ENCODE measurements at regions not wholly inside any gene's neighbourhood (a gene's known extent, or its start where the extent isn't known, plus 50 kb on each side); places are given as distances from the start of the nearest gene placed in this dataset.
A peak's percentile ranks its signal among the peaks of the same experiment; 100 is the strongest.
"Not testable (repeated sequence)": the region's sequence is repeated elsewhere in the genome, so short reads cannot be mapped to it uniquely, and the experiment has no call there.

DNA sequence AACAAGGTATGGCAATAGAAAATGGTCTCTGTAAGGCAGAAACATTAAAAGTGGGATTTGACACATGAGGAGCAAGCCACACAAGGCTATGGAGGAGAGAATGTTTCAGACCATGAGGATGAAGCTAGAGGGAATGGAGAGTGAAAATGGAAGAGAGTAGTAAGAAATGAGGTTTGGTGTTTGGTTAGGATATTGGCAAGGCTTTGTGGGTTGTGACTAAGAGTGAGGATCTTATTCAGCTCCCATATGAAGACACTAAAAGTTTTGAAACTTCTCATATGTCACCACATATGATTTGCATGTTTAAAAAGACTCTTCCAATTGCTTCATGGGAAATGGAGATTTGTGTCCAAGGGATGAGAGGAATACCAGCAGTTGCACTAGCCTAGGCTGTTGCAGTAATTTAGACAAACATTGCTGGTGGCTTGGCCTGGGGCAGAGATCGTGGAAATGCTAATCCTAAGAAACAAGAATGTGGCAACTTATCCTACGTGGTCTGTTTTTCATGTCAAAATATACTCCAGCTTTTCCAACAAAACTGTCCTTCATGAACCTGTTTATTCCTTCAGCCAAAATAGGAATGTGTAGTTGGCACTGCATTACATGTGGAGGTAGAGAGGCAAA, 749.0 kb downstream of the PDCD6IP start:
- DNase-seq: no peak

DNA sequence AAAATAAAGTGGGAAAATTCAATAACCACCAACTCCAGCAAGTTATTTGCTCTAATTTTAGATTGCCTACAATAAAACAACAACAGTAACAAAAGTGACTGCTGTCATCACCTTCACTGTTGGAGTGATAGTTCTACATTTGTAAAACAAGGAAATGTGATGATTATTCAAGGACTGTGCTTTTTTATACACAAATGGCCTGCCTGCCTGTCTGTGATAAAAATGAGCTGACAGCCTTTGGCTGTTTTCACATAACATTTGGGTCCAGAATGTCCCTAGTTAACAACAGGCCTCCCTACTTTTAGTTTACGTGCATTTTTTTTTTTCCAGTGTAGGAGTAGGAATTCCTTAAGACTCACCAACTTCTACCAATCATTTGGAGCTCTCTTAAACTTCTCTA, 768.8 kb downstream of the PDCD6IP start:
- no peak for DNase-seq

DNA sequence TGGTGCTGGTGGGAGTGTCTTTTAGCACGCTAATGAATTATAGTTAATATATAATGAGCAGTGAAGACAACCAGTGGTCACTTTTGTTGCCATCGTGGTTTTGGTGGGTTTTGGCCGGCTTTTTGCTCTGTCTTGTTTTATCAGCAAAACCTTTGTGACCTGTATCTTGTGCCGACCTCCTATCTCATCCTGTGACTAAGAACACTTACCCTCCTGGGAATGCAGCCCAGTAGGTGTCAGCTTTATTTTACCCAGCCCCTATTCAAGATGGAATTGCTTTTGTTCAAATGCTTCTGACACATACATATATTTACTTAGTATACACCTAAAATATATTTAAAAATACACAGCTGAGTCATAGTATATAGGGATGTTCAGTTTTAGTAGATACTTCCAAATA, 770.3 kb downstream of the PDCD6IP start:
- DNase-seq: no peak

DNA sequence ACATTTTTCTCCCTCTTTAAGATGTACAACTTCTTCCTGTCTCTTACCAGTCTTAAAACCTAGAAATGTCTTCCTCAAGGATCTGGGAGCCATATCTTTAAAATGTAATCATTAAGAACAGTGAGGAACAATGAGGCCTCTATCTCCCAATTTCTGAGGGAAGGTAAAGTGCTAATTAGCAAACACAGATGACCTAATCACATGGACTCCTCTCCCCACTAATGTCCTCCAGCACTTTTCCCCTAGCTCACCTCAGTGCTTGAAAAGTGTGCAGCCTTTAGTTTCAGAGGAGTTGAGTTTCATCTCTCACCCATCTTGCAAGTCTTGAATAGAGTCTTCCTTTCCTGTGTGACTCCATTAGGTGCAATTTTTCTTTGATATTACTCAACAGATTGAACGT, 771.0 kb downstream of the PDCD6IP start:
- no peak for DNase-seq

DNA sequence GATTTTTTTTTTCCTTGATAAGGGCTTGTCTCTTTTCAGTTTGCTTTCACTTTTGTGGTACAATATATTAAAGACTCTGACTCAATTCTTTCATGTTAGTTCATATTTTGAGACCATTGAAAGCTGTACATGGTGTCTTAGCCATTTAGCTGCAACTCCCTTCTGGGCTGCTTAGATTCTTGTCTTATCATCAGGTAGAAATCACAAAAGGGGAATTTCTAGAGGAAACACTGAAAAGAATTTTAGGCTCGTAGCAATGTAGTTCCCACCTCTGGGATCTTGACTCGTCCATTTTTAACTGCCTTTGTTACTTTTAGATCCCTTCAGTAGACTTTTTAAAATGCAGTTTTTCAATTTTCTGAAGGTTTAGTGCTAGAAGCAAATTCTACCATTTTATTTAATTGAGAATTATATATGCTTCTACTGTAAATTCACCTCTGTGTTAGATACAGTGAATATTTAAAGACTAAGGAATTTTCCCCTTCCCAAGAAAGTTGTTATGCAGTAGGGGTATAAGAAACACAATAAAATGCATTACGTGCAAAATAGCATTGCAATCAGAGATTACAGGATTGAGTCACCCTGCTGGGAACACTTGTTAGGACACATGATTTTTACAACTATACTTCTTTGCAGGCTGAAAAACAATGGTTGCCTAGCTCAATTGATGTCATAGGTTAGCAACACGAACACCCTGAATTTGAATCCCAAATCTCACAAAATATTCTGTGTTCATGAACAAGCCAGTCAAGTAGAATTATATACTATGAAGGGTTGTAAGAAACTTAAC, 772.7 kb downstream of the PDCD6IP start:
- DNase-seq: no peak

DNA sequence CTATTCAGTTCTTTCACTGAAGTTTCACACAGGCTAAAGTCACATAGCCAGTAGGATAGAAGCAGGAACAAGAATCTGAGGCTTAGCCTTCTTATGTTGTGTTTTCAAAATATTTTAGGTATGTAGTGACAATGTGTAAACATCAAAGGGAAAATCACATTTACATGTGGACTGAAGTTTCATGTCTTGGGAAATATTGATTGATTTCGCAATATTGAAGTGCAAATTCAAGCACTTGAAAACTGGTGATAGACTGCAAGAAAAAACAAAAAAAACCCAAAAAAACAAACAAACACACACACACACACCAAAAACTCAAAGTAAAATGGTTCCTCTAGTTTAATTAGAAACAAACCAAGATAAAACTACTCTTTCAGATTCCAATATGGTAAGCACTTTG, 773.3 kb downstream of the PDCD6IP start:
- no peak for DNase-seq

DNA sequence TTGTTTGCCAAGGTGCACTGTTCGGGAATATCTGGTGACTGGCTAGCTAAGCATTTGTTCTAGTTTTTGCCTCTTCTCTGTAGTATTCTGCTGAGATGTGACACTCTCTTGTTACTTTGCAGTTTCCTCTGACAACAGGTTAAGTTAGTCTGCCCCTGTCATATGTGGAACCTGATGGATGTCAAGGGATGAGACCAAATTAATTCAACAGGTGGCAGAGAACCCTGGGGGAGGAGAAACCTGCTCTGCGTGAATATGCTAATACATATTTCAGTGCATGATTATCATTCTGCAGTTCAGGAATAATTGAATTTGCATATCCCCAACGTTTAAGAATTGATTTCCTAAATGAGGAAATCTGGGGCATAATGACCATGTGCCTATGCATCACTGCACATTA, 777.3 kb downstream of the PDCD6IP start:
- DNase-seq: no peak

DNA sequence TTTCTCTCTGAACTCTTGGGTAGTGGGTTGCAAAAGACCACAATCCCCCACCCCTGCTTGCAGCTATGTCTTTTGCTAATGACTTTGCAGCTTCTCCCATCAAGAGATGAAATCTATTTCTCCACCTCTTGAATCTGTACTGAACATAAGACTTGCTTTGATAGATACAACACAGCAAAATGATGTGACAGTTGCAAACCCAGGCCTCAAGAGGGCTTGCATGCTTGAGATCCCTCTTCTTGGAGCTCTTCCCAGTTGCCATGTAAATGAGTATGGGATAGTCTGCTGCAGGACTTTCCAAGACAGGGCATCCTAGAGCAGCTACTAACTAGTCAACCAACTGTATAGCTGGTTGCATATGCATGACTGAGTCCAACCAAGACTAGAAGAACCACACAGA, 783.6 kb downstream of the PDCD6IP start:
- no peak for DNase-seq

DNA sequence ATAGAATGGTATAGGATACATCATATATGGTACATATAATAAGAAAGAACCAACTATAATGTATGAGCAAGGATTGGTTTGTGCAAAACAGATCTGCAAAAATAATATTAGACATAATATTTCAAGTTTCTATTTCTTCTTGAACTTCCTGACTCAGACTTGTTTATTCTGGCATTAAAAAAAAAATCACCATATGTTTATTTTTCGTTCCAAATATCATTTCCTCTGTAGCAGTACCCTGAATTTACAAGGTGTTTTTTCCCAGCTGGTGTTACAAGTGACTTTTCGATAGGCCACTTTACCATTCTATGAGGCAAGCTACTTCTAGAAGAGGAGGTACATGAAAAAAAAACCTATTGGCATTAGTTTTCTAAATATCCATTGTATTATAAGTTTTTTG, 785.0 kb downstream of the PDCD6IP start:
- DNase-seq: no peak

DNA sequence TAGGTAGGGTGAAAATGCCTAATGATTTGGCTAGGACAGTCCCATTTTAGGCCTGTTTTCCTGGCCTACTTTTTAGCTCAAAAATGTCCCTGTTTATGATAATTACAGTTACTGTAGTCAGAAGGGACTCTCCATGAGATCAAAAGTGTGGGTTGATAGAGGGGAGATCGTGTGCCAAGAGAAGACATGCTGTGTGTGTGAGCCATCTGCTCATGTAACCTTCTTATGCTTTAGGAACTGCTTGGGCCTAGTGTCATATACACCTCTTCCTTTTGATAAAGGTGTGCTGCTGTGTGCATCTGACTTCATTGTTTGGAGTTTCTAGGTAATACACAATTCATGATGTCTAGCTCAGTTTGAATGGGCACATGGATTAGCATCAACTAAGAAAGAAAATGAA, 786.5 kb downstream of the PDCD6IP start:
- DNase-seq: no peak

DNA sequence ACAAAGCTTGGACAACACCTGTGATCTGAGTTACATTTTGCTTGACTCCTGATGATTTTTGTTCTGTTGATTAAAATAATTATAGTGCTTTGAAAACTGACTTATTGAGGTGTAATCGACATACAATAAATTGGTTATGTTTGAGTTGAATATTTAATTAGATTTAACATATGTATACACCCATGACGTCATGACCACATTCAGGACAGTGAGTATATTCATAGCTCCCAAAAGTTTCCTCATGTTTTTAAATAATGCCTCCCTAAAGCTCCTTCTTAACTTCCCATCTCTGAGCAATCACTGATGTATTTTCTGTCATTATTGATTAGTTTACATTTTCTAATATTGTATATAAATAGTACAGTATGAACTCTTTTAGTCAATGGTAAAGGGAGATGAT, 801.2 kb downstream of the PDCD6IP start:
- DNase-seq: no peak

DNA sequence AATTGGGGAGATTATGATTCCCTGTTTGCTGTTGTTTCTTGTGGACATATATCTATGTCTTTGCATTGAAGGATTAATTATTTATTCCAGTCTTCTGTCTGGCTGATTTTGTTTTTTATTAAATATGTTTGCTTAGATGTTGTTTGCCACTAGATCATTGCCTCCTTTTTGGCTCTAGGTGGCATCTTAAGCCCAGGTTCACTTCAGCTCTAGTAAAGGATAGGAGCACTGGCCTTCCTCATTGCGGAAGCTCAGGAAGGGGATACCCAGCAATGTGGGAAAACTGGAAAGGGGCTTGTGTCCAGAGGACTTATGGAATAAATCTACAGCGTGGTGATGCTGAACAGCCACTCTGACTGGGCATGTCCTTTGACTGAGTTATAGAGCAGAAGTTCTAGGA, 821.6 kb downstream of the PDCD6IP start:
- DNase-seq: no peak

DNA sequence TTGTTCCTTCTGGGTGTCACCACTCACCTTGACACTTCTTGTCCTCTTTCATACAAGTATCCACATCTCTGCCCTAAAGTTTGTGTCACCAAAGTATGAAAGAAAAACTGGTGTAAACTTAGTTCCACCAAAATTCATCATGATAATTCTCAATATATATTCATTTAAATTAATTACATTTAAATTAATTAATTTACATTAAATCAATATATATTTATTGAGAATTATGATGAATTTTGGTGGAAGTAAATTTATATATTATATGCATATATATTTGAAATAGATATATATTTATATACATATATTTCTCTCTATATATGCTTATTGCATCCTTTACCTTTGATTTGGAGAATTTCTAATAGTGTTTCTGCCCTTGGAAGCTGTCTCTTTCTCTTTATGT, 828.3 kb downstream of the PDCD6IP start:
- DNase-seq: no peak

DNA sequence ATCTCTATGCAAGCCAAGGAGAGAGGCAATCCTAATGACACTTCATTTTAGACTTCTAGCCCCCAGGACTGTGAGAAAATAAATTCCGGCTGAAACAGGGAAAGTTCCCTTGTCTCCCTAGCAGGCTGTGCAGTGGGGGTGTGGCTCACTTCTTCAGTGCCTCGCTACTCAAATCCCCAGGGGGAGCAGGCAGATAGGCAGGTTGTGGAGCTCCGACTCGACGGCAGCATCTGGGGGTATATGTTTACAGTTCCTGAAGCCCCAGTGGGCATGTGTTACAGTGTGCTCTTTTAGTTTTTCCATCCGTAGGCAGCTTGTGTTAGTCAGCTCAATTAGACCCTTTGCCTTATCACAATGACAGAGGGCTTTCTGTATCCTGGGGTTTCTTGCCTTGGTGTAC, 836.5 kb downstream of the PDCD6IP start:
- no peak for DNase-seq

DNA sequence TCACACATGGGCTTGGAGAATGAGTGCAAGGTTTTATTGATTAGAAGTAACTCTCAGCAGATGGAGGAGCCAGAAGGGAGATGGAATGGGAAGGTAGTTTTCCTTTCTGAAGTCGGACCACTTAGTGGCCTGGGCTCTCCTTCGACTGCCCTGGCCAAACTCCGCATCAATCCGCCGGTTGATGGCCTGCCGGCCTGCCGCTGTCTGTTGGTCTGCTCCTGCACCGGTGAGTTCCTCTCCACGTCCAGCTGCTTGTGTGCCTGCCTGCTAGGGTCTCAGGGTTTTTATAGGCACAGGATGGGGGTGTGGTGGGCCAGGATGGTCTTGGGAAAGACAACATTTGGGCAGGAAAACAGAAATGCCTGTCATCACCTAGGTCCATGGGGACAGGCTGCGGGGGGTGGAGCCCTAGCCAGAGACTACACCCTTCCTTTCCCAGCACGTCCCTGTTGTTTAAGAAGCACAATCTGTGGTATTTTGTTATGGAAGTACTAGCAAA, 837.0 kb downstream of the PDCD6IP start:
- no peak for DNase-seq

DNA sequence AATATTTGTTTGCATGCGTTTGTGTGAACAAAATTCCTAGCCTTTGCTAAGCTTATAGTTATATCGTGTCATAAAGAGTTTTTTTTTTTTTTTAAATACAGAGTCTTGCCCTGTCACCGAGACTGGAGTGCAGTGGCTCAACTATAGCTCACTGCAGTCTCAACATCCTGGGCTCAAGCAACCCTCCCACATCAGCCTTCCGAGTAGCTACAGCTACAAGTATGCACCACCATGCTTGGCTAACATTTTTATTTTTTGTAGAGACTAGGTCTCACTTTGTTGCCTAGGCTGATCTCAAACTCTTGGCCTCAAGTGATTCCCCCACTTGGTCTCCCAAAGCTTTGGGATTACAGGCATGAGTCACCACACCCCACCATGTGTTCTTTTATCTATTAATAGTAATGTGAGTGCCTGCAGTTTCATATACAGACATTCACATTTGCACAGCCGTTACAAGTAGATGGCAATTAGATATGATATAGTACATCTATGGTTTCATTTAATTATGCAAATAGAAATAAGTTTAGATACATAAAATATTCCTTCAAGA, 848.6 kb downstream of the PDCD6IP start:
- no peak for DNase-seq

DNA sequence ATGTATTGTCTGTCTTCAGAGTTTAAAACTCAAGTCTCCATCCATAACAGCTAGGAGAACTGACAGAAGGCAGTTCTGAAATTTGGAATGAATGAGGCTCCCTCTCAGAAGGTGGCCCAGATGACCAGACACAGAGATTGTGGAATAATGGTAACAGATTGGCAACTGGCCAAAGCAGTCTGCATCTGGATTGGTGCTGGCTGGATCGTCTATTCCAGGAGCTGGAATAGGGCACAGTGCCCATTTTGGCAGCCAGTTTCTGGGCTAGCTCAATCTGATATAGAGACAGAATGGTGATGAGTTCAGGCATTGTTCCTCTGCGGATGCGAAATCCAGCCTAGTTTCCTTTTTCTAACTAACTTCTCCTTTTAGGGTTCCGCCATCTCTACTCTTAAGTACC, 851.7 kb downstream of the PDCD6IP start:
- no peak for DNase-seq

DNA sequence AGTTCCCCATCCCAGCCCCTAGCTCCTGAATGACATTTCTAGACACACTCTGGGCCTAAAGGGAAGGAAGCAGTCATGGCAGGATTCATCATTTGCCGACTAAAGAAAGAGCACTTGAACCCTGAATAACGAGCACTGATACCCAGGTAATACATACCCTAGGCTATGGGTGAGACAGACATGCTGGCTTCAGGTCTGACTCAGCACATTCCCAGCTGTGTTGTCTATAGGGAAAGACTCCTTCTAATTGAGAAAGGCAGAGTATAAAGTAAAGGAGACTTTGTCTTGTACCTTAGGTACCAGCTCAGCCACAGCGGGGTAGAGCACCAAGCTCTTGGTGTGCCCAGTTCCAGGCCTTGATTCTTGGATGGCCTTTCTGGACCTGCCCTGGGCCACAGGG, 870.5 kb downstream of the PDCD6IP start:
- DNase-seq: no peak

DNA sequence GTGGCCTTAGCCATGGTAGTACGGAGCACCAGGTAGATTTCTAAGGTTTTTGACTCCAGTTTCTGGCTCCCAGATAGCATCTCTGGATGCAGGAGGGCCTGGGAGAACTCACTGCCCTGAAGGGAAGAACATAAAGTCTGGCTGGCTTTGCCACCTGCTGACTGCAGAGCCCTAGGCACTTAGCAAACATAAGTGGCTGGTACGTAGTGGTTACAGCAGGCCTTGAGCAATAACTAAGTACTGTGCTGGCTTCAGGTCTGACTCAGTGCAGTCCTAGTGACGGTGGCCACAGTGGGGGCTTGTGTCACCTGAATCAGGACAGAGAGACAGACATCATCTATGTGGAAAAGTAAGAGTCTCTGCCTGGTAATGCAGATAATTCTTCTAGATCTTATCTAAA, 871.1 kb downstream of the PDCD6IP start:
- no peak for DNase-seq

DNA sequence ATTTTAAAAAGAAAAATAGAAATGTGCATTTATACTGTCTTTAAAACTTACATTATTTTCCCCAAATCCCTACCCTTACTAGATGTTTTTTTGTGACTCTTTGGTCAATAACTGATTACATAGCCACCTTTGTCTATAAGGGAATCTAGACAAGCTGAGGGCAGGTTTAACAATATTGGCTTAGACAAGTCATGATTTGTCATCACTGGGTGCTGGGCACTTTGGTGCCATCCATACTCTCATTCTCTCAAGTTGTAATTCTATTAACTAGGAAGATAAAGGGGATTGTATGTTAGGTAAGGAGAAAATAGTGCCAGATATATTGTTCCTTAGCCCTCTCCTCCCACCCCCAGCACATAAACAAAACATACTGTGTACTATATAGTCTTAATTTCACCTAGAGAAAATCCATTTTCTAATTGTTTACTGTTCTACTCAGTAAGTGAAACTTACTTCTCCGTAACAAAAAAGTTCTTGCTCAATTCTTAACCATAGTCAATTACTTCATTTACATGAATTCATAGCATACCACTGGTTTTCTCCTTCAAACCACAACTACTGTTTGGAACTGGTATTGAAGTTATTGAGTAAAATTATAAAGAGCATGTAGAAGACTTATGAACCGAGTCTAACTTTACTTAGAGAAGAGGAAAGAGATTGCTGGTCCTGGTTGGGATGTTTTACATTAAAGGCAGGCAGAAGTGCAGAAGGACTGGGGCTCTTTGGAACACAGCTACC, 877.1 kb downstream of the PDCD6IP start:
- DNase-seq: no peak

DNA sequence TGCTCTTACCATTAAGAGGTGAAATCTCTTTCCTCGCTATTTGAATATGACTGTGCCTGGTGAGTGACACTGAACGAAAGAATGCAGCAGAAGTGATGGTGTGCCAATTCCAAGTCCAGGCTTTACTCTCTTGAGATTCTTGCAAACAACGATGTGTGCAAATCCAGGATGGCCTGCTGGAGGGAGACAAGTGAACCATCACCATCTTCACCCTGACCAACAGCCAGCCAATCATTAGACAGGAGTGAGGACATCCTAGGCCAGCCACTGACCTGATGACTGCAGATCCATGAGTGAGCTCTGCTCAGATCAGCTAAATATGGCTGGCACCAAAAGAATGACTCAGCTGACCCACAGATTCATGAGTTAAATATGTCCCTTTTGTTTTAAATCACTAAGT, 878.0 kb downstream of the PDCD6IP start:
- DNase-seq: no peak

DNA sequence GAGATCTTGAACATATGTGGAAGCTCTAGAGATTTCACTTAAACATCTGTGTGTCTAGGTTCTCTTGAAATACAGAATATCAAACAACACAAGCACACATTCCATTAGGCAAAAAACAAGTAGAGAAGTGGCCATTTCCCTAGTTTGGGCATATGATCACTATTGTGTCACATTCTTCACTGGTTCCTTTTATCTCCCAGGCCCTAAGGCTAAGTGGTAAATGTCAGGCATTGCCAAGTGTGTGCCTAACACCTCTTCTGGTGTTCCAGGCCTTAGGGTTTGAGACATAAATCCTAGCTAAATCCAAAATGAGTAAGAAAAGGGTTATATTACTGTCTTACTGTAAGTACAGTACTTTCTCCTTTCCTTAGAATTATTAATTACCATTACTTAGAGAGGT, 880.1 kb downstream of the PDCD6IP start:
- no peak for DNase-seq

DNA sequence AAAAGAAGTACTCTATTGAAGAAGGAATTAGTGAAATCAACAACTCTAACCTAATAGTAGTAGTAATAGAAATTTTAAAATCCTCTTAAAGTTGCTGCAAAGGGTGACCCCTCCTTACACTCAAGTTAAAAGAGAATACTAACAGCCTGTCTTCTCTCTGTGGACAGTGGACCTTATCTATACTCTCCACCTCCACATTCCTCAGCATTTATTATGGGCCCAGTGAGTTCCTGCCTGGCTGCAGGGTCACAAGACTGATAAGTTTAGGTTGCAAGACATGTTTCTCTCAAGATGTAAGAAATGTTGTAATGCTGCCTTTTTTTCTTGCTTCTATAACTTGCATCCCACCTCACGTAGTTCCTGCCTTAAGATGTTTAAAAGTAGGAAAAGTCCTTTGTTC, 880.6 kb downstream of the PDCD6IP start:
- not testable (repeated sequence) for DNase-seq

DNA sequence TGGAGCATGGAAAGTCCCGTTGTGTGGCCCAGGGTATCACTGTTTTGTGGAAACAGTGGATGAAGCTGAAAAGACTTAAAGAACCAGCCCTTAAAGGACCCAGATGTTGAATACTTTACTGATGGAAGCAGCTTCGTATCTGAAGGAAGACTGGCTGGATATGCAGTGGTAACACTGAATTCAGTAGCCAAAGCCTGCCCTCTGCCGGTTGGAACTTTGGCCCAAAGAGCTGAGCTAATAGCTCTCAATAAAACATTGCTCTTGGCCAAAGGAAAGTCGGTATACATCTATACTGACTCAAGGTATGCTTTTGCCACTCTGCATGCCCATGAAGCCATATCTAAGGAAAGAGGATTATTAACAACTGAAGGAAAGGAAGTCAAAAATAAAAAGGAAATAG, 885.4 kb downstream of the PDCD6IP start:
- DNase-seq: peak; percentile 14

Measured in GOT3 (cell line).